NCI-H526 treated with DMSO at 0.1 percent for 48 hours (cell line): ENCODE measurements at regions not wholly inside any gene's neighbourhood (a gene's known extent, or its start where the extent isn't known, plus 50 kb on each side); places are given as distances from the start of the nearest gene placed in this dataset.
"Not testable (repeated sequence)": the region's sequence is repeated elsewhere in the genome, so short reads cannot be mapped to it uniquely, and the experiment has no call there.

Experiments used
- DNase-seq: peaks from one replicate; lab custom pipeline; 2025; lab: John Stamatoyannopoulos, UW

GRCh38 chr10:9291081-9291480 is 1236.6 kb downstream of the GATA3 start:
- no peak for DNase-seq

GRCh38 chr10:9294132-9294663 is 1239.7 kb downstream of the GATA3 start:
- DNase-seq: peak; percentile 60

- DNase-seq: no peak
These were observed 1240.4 kb downstream of the GATA3 start for GRCh38 chr10:9294865-9295264.

- no peak for DNase-seq
These were observed 1241.7 kb downstream of the GATA3 start for GRCh38 chr10:9296190-9296589.

- DNase-seq: no peak
These were observed 1243.1 kb downstream of the GATA3 start for GRCh38 chr10:9297580-9297979.

- DNase-seq: no peak
These were observed 1245.5 kb downstream of the GATA3 start for GRCh38 chr10:9299966-9300365.

- DNase-seq: peak; percentile 2
These were observed 1246.7 kb downstream of the GATA3 start for GRCh38 chr10:9301148-9301547.

GRCh38 chr10:9301554-9301953 is 1247.1 kb downstream of the GATA3 start:
- no peak for DNase-seq

GRCh38 chr10:9302140-9302746 is 1247.8 kb downstream of the GATA3 start:
- DNase-seq: peak; percentile 12

GRCh38 chr10:9305018-9305655 is 1250.6 kb downstream of the GATA3 start:
- no peak for DNase-seq

GRCh38 chr10:9311702-9312499 is 1257.4 kb downstream of the GATA3 start:
- no peak for DNase-seq

GRCh38 chr10:9315292-9315691 is 1260.8 kb downstream of the GATA3 start:
- DNase-seq: no peak

GRCh38 chr10:9331583-9332008 is 1277.1 kb downstream of the GATA3 start:
- DNase-seq: peak; percentile 9

GRCh38 chr10:9334270-9334669 is 1279.8 kb downstream of the GATA3 start:
- no peak for DNase-seq

- no peak for DNase-seq
These were observed 1285.2 kb downstream of the GATA3 start for GRCh38 chr10:9339716-9340115.

GRCh38 chr10:9342885-9343570 is 1288.5 kb downstream of the GATA3 start:
- peak; percentile 14 for DNase-seq

GRCh38 chr10:9347933-9348332 is 1293.4 kb downstream of the GATA3 start:
- not testable (repeated sequence) for DNase-seq

GRCh38 chr10:9357471-9357870 is 1303.0 kb downstream of the GATA3 start:
- no peak for DNase-seq

GRCh38 chr10:9362721-9363120 is 1308.2 kb downstream of the GATA3 start:
- no peak for DNase-seq

- no peak for DNase-seq
These were observed 1324.7 kb downstream of the GATA3 start for GRCh38 chr10:9379183-9379582.

- DNase-seq: no peak
These were observed 1327.4 kb downstream of the GATA3 start for GRCh38 chr10:9381733-9382532.

- no peak for DNase-seq
These were observed 1328.0 kb downstream of the GATA3 start for GRCh38 chr10:9382533-9382866.
